SK-N-MC (cell line): ENCODE measurements at regions not wholly inside any gene's neighbourhood (a gene's known extent, or its start where the extent isn't known, plus 50 kb on each side); places are given as distances from the start of the nearest gene placed in this dataset.

ENCODE experiments used
- DNase-seq: peaks from one replicate; pipeline ENCODE4 v3.0.0-alpha.2; 2011; ENCODE audit warnings: low read depth, low spot score
- H3K27ac ChIP-seq: fragments of 200-600 bp; sonication (generic); 2 replicates; pipeline ENCODE4 v1.5.1; 2016; ENCODE audit warnings: mixed run types
- H3K36me3 ChIP-seq: fragments of 200-600 bp; sonication (generic); 2 replicates; pipeline ENCODE4 v1.6.1; 2017; ENCODE audit warnings: antibody characterized with exemption, low read length, mixed read lengths; ENCODE audit not compliant: insufficient read depth
- H3K4me3 ChIP-seq: fragments of 200-600 bp; sonication (generic); 2 replicates; pipeline ENCODE4 v1.5.1; 2016
- H3K9ac ChIP-seq: fragments of 200-600 bp; sonication (generic); 2 replicates; pipeline ENCODE4 v1.8.0; 2017; ENCODE audit warnings: mixed run types, mixed read lengths; ENCODE audit not compliant: insufficient read length
- H3K9me3 ChIP-seq: fragments of 200-600 bp; sonication (generic); 2 replicates; pipeline ENCODE4 v1.6.1; 2017; ENCODE audit warnings: low read depth, mild to moderate bottlenecking, antibody characterized with exemption, low read length, moderate library complexity, mixed read lengths
- EZH2 ChIP-seq: fragments of 200-600 bp; sonication (generic); IDR thresholded peaks from one replicate; pipeline ENCODE4 v1.6.1; 2017; ENCODE audit warnings: antibody characterized with exemption
- FOXP2 ChIP-seq: optimal IDR thresholded peaks from 2 replicates; pipeline ENCODE3; 2011; ENCODE audit warnings: mild to moderate bottlenecking, moderate library complexity; ENCODE audit not compliant: insufficient read depth; ENCODE audit errors: extremely low read length, control extremely low read depth
- POLR2AphosphoS5 ChIP-seq: IDR thresholded peaks from 2 replicates; pipeline ENCODE4 v1.6.1; 2012; ENCODE audit warnings: mild to moderate bottlenecking, low read depth, low read length, borderline replicate concordance

DNA sequence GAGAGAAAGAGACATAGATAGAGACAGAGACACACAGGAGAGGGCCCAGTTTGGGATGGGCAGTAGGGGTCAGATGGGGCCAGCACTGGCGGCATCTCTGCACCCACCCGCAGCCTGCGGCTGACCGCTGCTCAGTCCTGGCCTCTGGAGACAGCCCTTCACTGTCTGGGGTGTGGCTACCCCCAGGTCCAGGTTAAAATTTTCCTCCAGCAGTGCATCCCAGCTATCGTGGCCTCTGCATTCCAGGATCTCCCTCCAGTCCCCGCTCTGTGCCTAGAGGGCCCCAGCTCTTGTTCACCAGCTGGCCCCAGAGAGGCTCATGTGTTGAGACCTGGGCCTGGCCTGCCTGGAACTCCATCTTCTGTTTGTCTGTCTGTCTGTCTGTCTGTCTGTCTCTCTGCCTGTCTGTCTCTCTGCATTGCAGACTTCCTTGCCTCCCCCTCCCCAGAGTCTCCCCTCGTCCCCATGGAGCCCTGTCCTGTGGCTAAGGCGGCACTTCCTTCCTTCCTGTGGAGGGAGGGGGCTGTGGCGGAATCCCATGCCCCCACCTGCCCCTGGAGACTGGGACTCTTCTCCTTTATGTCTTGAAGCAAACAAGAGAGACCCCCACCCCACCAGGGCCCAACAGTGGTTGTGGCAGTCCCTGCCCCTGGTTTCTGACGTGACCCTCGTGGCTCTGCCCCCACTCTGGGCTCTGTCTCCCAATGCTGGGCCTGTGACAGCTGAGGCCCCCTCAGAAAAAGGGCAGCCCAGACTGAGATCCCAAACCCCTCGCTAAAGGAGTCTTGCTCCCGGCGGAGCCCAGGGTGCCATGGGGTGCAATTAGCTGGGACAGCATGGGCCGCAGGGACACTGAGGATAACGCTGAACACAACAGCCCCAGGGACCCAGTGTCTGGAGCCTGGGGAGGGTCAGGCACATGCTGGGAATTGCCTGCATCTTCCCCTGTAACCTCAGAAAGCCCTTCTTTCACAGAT lies 241.8 kb downstream of the NPHP4 start:
- Histone ChIP-seq H3K27ac (no peak overlapping the region), H3K36me3 (no peaks in the 10 kb centered on the region), H3K4me3 (no peak overlapping the region), H3K9me3 (no peaks in the 10 kb centered on the region), H3K9ac (no peak overlapping the region)
- TF ChIP-seq FOXP2 (no peak), EZH2 (no peak), POLR2AphosphoS5 (no peak)
- DNase-seq = no peak

DNA sequence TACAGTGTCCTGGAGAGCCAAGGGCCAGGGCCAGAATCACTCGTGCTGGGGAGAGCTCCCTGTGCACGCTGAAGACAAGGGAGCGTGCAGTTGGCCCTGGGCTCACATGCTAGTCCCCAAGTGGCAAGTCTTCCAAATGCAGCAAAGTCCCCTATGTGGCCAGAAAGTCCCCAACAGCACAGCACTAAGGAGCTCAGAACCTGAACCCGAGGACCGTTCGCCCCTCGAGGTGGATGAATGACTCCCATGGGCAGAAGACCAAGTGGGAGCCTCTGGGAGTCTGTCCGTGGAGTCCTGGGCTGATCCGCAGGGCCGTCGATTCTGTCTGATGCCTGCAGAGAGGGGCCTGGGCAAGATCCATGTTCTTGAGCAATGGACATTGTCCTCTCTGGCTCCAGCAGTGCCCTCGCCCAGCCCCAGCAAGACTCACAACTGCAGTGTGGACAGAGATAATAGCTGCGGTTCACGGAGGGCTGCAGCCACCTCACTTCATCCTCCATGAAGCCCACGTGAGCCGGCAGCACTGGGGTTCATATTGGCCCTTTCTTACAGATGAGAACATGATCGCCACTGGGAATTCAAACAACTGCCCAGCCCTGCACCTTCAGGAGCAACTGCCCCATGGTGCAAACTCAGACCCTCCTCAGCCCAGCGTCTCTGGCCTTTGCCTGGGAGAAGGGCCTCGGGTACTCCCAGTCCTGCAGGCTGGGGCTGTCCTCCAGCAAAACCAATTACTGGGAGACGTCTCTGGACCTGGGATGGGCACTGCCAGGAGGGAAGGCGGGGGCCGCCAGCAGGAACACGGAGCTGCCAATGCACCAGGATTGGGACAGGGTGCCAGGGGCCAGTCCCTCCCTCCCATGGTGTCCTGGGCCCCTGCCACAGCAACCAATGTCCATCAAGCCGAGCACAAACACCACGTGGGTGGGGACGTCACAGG lies 243.7 kb downstream of the NPHP4 start:
- Histone ChIP-seq H3K36me3 (no peaks in the 10 kb centered on the region), H3K4me3 (no peak overlapping the region), H3K27ac (no peak overlapping the region), H3K9me3 (no peaks in the 10 kb centered on the region), H3K9ac (no peak overlapping the region)
- no peak for DNase-seq
- no peak for TF ChIP-seq FOXP2
- TF ChIP-seq POLR2AphosphoS5 = no peak
- TF ChIP-seq EZH2 = no peak

DNA sequence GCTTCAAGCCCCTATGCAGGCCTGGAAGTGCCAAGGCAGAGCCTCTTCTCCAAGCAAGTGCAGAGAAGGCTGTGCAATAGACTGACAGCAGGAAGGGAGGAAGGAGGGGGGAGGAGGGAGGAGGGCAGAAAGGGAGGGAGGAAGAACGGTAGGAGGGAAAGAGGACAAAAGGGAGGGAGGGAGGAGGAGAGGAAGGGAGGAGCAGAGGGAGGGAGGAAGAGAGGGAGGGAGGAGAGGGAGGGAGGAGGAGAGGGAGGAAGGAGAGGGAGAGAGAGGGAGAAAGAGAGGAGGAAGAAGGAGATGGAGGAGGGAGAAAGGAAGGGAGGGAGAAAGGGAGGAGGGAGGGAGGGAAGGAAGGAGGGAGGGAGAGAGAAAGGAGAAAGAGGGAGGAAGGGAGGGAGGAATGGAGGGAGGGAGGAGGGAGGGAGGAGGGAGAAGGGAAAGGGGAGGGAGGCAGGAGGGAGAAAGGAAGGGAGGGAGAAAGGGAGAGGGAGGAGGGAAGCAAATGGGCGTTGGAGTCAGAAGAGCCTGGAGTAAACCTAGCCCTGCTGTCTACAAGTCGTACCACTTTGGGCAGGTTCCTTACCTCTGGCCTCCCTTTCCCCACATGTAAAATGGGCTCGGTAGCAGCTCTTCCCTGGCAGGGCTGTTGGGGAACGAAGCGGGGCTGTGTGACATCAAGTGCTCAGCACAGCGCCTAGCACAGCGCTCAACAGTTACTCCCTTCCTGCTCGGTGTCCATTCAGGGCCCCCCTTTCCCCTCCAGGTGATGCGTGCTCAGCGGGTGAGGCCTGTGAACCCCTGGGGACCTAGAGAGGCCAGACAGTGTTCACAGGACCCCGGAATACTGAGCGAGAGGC lies 244.6 kb downstream of the NPHP4 start:
- H3K9ac ChIP-seq = no peak overlapping the region
- H3K9me3 ChIP-seq = no peaks in the 10 kb centered on the region
- H3K27ac ChIP-seq = no peak overlapping the region
- TF ChIP-seq POLR2AphosphoS5 = no peak
- no peak for TF ChIP-seq FOXP2
- TF ChIP-seq EZH2 = no peak
- DNase-seq = no peak
- no peaks in the 10 kb centered on the region for H3K36me3 ChIP-seq
- H3K4me3 ChIP-seq = no peak overlapping the region

DNA sequence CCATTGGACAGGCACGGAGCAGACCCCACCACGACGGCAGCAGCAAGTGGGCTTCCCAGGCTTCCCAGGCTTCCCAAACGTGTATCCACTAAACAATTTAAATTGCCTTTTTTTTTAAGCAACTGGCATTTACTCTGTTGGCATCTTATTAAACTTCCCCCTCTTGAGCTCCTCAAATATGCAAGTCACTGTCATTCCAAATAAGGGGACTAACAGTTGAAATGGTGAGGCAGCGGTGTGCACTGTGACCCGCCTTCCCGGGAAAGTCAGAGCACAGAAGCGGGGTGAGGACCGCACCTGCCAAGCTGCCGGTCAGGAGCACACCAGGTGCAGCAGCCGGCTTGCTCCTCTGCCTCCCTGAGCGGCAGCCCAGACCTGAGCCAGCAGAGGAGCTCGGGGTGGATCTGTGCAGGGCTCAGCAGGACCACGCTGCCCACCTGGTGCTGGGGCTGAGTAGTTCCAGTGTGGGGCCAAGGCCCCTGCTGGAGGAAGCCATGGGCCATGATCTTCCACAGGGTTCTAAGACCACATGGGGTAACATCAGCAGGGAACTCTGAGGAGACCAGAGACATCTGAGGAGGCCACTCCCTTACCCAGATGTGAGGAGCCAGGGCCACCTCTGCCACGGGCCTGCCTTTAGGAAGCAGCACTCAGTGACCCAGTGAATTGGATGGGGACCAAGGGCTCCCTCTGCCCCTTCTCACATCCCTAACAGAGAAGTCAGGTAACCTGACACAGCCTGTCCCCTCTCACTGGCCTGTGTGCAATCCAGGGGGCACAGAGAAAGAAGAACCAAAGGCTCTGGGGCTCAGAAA lies 245.4 kb downstream of the NPHP4 start:
- no peak overlapping the region for H3K9ac ChIP-seq
- H3K9me3 ChIP-seq = no peaks in the 10 kb centered on the region
- no peak for TF ChIP-seq EZH2
- TF ChIP-seq FOXP2 = no peak
- TF ChIP-seq POLR2AphosphoS5 = no peak
- no peak for DNase-seq
- H3K36me3 ChIP-seq = no peaks in the 10 kb centered on the region
- H3K4me3 ChIP-seq = no peak overlapping the region
- H3K27ac ChIP-seq = no peak overlapping the region

DNA sequence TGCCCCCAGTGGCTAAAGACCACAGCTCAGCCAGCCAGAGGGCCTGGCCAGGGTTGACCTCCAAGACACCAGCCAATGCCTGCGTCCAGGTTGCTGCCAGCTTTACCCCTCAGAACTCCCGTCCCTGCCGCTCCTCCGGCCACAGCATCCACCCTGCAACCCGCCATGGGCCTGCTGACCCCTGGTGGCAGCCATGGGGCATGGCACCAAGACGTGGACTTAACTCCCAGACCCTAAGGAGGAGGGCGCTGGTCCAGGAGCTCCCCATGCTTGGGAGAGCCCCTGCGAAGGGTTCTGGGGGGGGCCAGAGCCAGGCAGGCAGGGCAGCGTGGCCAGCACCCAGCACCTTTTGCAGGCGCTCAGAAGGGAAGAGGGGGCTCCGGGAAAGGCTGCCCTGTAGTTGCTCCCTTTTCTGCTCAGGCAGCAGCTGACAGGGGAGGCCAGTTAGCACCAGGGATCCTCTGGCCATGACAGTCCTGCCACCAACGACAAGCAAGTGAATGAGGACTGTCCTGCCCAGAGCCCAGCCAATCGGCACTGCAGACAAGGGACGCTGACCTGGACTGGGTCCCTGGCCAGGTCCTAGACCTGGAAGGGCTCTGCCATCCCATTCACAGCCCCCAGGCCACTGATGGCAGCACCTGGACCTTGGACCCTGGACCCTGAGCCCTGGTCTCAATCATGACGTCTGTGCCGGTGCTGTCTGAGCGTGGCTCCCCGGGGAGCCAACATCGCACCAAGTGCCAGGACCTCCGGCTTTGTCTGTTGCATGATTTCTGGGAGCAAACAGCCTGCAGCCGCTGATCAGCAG lies 246.2 kb downstream of the NPHP4 start:
- no peak overlapping the region for H3K9ac ChIP-seq
- no peak for TF ChIP-seq EZH2
- no peak for TF ChIP-seq POLR2AphosphoS5
- TF ChIP-seq FOXP2 = no peak
- no peak for DNase-seq
- H3K36me3 ChIP-seq = no peaks in the 10 kb centered on the region
- H3K27ac ChIP-seq = no peak overlapping the region
- H3K4me3 ChIP-seq = no peak overlapping the region
- no peaks in the 10 kb centered on the region for H3K9me3 ChIP-seq

DNA sequence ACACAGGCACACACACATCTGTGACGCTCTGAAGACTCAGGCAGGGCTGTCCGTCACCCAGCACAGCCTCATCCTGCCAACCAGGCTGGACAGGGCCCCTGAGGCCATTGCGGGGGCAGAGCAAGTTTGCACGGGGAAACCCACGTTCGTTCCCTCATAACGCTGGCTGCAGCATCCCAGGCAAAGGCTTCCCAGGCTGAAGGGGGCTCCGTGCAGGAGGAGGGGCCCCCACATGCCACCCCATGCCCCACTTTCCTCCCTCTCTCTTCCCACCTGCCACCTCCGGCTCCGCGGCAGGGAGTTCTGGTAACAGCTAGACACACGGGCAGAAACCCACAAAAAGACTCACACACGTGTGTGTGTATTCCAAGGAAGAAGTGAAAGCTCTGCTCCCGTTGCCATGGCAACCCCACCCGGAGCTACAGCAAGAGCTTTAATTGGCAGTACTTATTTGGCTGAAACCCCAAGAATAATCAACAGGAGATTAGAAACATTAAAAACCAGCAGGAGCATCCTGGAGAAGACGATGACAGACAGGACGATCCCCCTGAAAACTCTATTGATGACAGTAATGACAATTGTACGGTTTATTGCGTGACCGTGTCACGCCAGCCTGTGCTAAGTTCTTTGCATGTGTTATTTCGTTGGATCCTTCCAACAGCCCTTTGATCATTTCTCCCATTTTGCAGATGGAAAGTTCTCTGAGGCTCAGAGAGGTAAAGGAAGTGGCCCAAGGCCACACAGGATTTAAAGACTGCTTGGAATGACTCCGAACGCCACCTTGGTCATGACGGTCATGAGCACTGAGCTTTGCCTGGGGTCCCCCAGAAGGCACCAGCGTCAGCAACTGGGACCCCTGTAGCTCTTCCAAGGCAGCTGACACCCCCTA lies 247.1 kb downstream of the NPHP4 start:
- no peak overlapping the region for H3K27ac ChIP-seq
- no peak for TF ChIP-seq POLR2AphosphoS5
- TF ChIP-seq EZH2 = no peak
- TF ChIP-seq FOXP2 = no peak
- no peak overlapping the region for H3K9ac ChIP-seq
- H3K36me3 ChIP-seq = no peaks in the 10 kb centered on the region
- no peak overlapping the region for H3K4me3 ChIP-seq
- H3K9me3 ChIP-seq = no peaks in the 10 kb centered on the region
- no peak for DNase-seq
